Esophagus muscularis mucosa (tissue), 3 donors: ENCODE measurements at regions not wholly inside any gene's neighbourhood (a gene's known extent, or its start where the extent isn't known, plus 50 kb on each side); places are given as distances from the start of the nearest gene placed in this dataset.

Experiments
- CTCF ChIP-seq, 3 experiments: fragments of 200-600 bp in 2 of 3; fragments of 450-650 bp in 1 of 3; sonication (generic) in 2 of 3; IDR thresholded peaks; one replicate each; pipeline ENCODE4 v1.5.1; 2017 to 2019; ENCODE audit warnings: antibody characterized with exemption in 3 of 3, mild to moderate bottlenecking in 2 of 3, moderate library complexity in 1 of 3
- POLR2A ChIP-seq: fragments of 450-650 bp; IDR thresholded peaks from one replicate; pipeline ENCODE4 v1.6.1; 2017; ENCODE audit warnings: antibody characterized with exemption, moderate library complexity, mild to moderate bottlenecking, low read depth
- POLR2AphosphoS5 ChIP-seq, 2 donors: sonication (generic); formaldehyde crosslinking; IDR thresholded peaks; one replicate each; pipeline ENCODE4 v1.6.1; 2017; ENCODE audit warnings: antibody characterized with exemption in 2 of 2

DNA sequence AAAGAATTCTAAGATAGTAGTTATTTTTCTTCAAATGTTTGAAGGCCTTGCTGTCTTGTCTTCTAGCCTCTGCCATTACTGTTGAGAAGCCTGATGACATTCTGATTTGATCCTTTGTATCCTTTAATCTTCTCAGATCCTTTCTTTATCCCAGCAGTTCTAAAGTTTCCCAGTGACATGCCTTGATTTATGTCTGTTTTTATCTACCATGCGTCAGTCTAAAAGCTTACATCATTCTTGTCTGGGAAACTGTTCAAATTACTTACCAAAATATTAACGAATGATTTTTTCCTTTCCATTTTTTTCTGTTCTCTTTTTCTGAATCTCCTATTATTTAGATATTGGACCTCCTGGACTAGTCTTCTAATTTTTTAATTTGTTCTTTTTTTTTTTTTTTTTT is 78.3 kb upstream of the HELT start:
- no peak for TF ChIP-seq POLR2AphosphoS5 (IDR thresholded peaks at IDR 0.05)
- no peak for TF ChIP-seq CTCF (IDR thresholded peaks at IDR 0.05)
- TF ChIP-seq POLR2A: no peak
